ENCODE measurements at regions not wholly inside any gene's neighbourhood (a gene's known extent, or its start where the extent isn't known, plus 50 kb on each side); places are given as distances from the start of the nearest gene placed in this dataset.

- WGBS (ENCODE audit: insufficient coverage): 79% methylated on average over 2 of the region's 4 CpGs
- H3K9ac ChIP-seq (ENCODE audit: low read length): no peak overlapping the region
- DNase-seq (no peak), ATAC-seq (ENCODE audit: low read depth) (no peak)
- Mint-ChIP-seq H3K9me3 (ENCODE audit: insufficient read depth) (no peaks in the 10 kb centered on the region), H3K27me3 (peaks cover 30% of the 10 kb centered on the region), H3K4me3 (no peak overlapping the region), H3K4me1 (no peaks in the 10 kb centered on the region), H3K27ac (no peak overlapping the region)
- H3K36me3 ChIP-seq (replicated peaks in 1 of 2; ENCODE audit: control extremely low read depth in 1 of 2, control insufficient read depth in 1 of 2, extremely low read depth in 1 of 2, insufficient read depth in 2 of 2, low read length in 1 of 2): no peaks in the 10 kb centered on the region
- no peak overlapping the region for H3K4me2 ChIP-seq (replicated peaks; ENCODE audit: low read depth, low read length, poor library complexity, severe bottlenecking)
- ChIA-PET POLR2A (no interaction called here), CTCF (no interaction called here)
- H3K4me1 ChIP-seq (ENCODE audit: control insufficient read depth in 2 of 2, insufficient read depth in 2 of 2, low read length in 2 of 2): no peaks in the 10 kb centered on the region
- intact Hi-C loops (cut with micrococcal nuclease): no loop called here
- TF ChIP-seq EZH2 (IDR thresholded peaks at IDR 0.05; ENCODE audit: borderline replicate concordance, insufficient read depth, low read depth, low read length, poor library complexity, severe bottlenecking) (no peak), CTCF (IDR thresholded peaks at IDR 0.05) (no peak)
- H3K79me2 ChIP-seq (ENCODE audit: control insufficient read depth, insufficient read depth, low read length): no peaks in the 10 kb centered on the region
- peaks cover 0 to 9% (median 2%) of the 10 kb centered on the region in 4 experiments for H3K27me3 ChIP-seq (replicated peaks in 1 of 4; ENCODE audit: control extremely low read depth in 1 of 4, control insufficient read depth in 3 of 4, insufficient read depth in 4 of 4, low read length in 3 of 4)
- no peaks in the 10 kb centered on the region for H3K9me3 ChIP-seq (ENCODE audit: control extremely low read depth in 1 of 3, control insufficient read depth in 2 of 3, insufficient read depth in 1 of 3, low read length in 2 of 3)
- no peak overlapping the region for H2AFZ ChIP-seq (ENCODE audit: insufficient read depth, low read depth, low read length, poor library complexity, severe bottlenecking)
- no peaks in the 10 kb centered on the region for H4K20me1 ChIP-seq (ENCODE audit: control insufficient read depth, insufficient read depth, low read length, poor library complexity, severe bottlenecking)
- H3K4me3 ChIP-seq (ENCODE audit: control extremely low read depth in 1 of 5, extremely low read depth in 1 of 5, insufficient read depth in 1 of 5, low read depth in 2 of 5, low read length in 4 of 5): no peak overlapping the region
- H3K27ac ChIP-seq (ENCODE audit: low read length in 2 of 2): no peak overlapping the region
Measured at GRCh38 chr2:12809526-12809925, 92.8 kb downstream of the TRIB2 start.

GRCh38 chr2:12811916-12812315 lies 95.2 kb downstream of the TRIB2 start:
- H3K4me2 ChIP-seq (replicated peaks; ENCODE audit: low read depth, low read length, poor library complexity, severe bottlenecking): no peak overlapping the region
- intact Hi-C loops (cut with micrococcal nuclease): no loop called here
- POLR2A ChIA-PET: no interaction called here

More at GRCh38 chr2:12811916-12812315, 95.2 kb downstream of the TRIB2 start:
- Histone ChIP-seq H3K27me3 (replicated peaks in 1 of 4; ENCODE audit: control extremely low read depth in 1 of 4, control insufficient read depth in 3 of 4, insufficient read depth in 4 of 4, low read length in 3 of 4) (peaks cover 0 to 9% (median 2%) of the 10 kb centered on the region in 4 experiments), H4K20me1 (ENCODE audit: control insufficient read depth, insufficient read depth, low read length, poor library complexity, severe bottlenecking) (no peaks in the 10 kb centered on the region), H3K27ac (ENCODE audit: low read length in 2 of 2) (no peak overlapping the region), H3K36me3 (replicated peaks in 1 of 2; ENCODE audit: control extremely low read depth in 1 of 2, control insufficient read depth in 1 of 2, extremely low read depth in 1 of 2, insufficient read depth in 2 of 2, low read length in 1 of 2) (no peaks in the 10 kb centered on the region), H3K4me3 (ENCODE audit: control extremely low read depth in 1 of 5, extremely low read depth in 1 of 5, insufficient read depth in 1 of 5, low read depth in 2 of 5, low read length in 4 of 5) (no peak overlapping the region), H3K9ac (ENCODE audit: low read length) (no peak overlapping the region), H2AFZ (ENCODE audit: insufficient read depth, low read depth, low read length, poor library complexity, severe bottlenecking) (no peak overlapping the region), H3K4me1 (ENCODE audit: control insufficient read depth in 2 of 2, insufficient read depth in 2 of 2, low read length in 2 of 2) (no peaks in the 10 kb centered on the region), H3K79me2 (ENCODE audit: control insufficient read depth, insufficient read depth, low read length) (no peaks in the 10 kb centered on the region), H3K9me3 (ENCODE audit: control extremely low read depth in 1 of 3, control insufficient read depth in 2 of 3, insufficient read depth in 1 of 3, low read length in 2 of 3) (no peaks in the 10 kb centered on the region)
- Mint-ChIP-seq H3K9me3 (ENCODE audit: insufficient read depth) (no peaks in the 10 kb centered on the region), H3K27ac (no peak overlapping the region), H3K4me1 (no peaks in the 10 kb centered on the region), H3K27me3 (peaks cover 17% of the 10 kb centered on the region), H3K4me3 (no peak overlapping the region)
- TF ChIP-seq CTCF (IDR thresholded peaks at IDR 0.05) (no peak), EZH2 (IDR thresholded peaks at IDR 0.05; ENCODE audit: borderline replicate concordance, insufficient read depth, low read depth, low read length, poor library complexity, severe bottlenecking) (no peak)
- no peak for ATAC-seq (ENCODE audit: low read depth)
- DNase-seq: no peak
- CTCF ChIA-PET: no interaction called here

All from B cell (primary cell).